HepG2 (cell line): ENCODE measurements at regions not wholly inside any gene's neighbourhood (a gene's known extent, or its start where the extent isn't known, plus 50 kb on each side); places are given as distances from the start of the nearest gene placed in this dataset.

Experiments
- ATAC-seq: fragments of 200-7000 bp; cut with Tn5 transposase; 3 replicates; pipeline ENCODE4 v1.9.1; 2020; ENCODE audit warnings: mild to moderate bottlenecking, moderate library complexity
- BruUV-seq: library from RNA; stranded (reverse); fragments of 400-500 nt; replicated peaks from 2 replicates; lab custom pipeline; 2021; lab: Mats Ljungman, UMichigan
- CTCF ChIA-PET: fragments of 300-600 bp; formaldehyde crosslinking; extraction: SDS; loops from one replicate; lab custom pipeline; 2021; ENCODE audit warnings: low total read pairs, inconsistent platforms, low intra/inter-chr PET ratio; lab: Yijun Ruan, JAX
- POLR2A ChIA-PET: fragments of 350-600 bp; sonication (Branson Sonifier 250); formaldehyde crosslinking; loops from one replicate; lab custom pipeline; 2020; ENCODE audit warnings: antibody characterized with exemption, inconsistent platforms; lab: Yijun Ruan, JAX
- DNase-seq: peaks from one replicate; pipeline ENCODE4 v3.0.0-alpha.2; 2015; ENCODE audit warnings: low spot score
- FAIRE-seq: peaks from 3 replicates; lab custom pipeline; 2011; peaks lifted over from hg19 to GRCh38; lab: Jason Lieb, UNC
- H2AFZ ChIP-seq: one replicate; pipeline ENCODE4 v1.6.1; 2011; ENCODE audit warnings: low read length, inconsistent platforms
- H3K27ac ChIP-seq: fragments of 300-600 bp; 3 replicates; pipeline ENCODE4 v1.8.0; 2011; ENCODE audit warnings: mixed run types, mild to moderate bottlenecking, mixed read lengths, low read length, inconsistent platforms; ENCODE audit not compliant: insufficient read depth; ENCODE audit errors: extremely low read length
- H3K27me3 ChIP-seq, 2 experiments: fragments of 200-600 bp in 1 of 2; 2 replicates in 1 of 2; 3 replicates in 1 of 2; pipeline versions ENCODE4 v1.6.0 to v1.8.0; 2011; ENCODE audit warnings: low read length in 2 of 2, mild to moderate bottlenecking in 2 of 2, moderate library complexity in 2 of 2, inconsistent platforms in 1 of 2; ENCODE audit not compliant: insufficient read depth in 2 of 2, control insufficient read depth in 1 of 2
- H3K36me3 ChIP-seq, 2 experiments: fragments of 200-600 bp in 1 of 2; replicated peaks in 1 of 2; 2 replicates in 1 of 2; 3 replicates in 1 of 2; pipeline versions ENCODE4 v1.5.1 to v1.8.0; 2011; ENCODE audit warnings: low read length in 2 of 2, inconsistent platforms in 1 of 2; ENCODE audit not compliant: insufficient read depth in 2 of 2, control insufficient read depth in 1 of 2
- H3K4me1 ChIP-seq: 2 replicates; pipeline ENCODE4 v1.5.1; 2012; ENCODE audit warnings: low read length, inconsistent platforms; ENCODE audit not compliant: insufficient read depth
- H3K4me2 ChIP-seq: 2 replicates; pipeline ENCODE4 v1.6.0; 2011; ENCODE audit warnings: low read depth, low read length, inconsistent platforms
- H3K4me3 ChIP-seq, 3 experiments: fragments of 200-600 bp in 1 of 3; sonication (generic), shearing (Covaris generic) in 1 of 3; replicated peaks in 1 of 3; 2 replicates each; pipeline ENCODE4 v1.5.1; 2011 to 2016; ENCODE audit warnings: low read length in 3 of 3, inconsistent platforms in 2 of 3, low read depth in 2 of 3, mild to moderate bottlenecking in 2 of 3, control low read depth in 1 of 3, mixed read lengths in 1 of 3; ENCODE audit not compliant: insufficient read depth in 1 of 3
- H3K79me2 ChIP-seq: one replicate; pipeline ENCODE4 v1.6.1; 2011; ENCODE audit warnings: low read length, inconsistent platforms; ENCODE audit not compliant: insufficient read depth
- H3K9ac ChIP-seq: 2 replicates; pipeline ENCODE4 v1.6.0; 2011; ENCODE audit warnings: mild to moderate bottlenecking, low read depth, low read length, inconsistent platforms; ENCODE audit not compliant: insufficient read depth
- H3K9me3 ChIP-seq: 2 replicates; pipeline ENCODE4 v1.5.1; 2012; ENCODE audit warnings: mild to moderate bottlenecking, low read length
- H4K20me1 ChIP-seq: 2 replicates; pipeline ENCODE4 v1.6.0; 2011; ENCODE audit warnings: inconsistent platforms, mild to moderate bottlenecking, low read length, moderate library complexity; ENCODE audit not compliant: insufficient read depth
- ATF7 ChIP-seq, 2 experiments: fragments of 450-650 bp in 1 of 2; sonication (generic) in 1 of 2; formaldehyde crosslinking in 1 of 2; IDR thresholded peaks; 2 replicates each; pipeline versions ENCODE4 v1.4.0 to v1.6.1; 2016 to 2020; ENCODE audit warnings: antibody characterized with exemption in 1 of 2, mild to moderate bottlenecking in 1 of 2, missing genetic modification reagents in 1 of 2
- BRD4 ChIP-seq: sonication (generic); formaldehyde crosslinking; IDR thresholded peaks from 2 replicates; pipeline ENCODE4 v1.4.0; 2020; ENCODE audit warnings: missing genetic modification reagents
- CHD4 ChIP-seq: fragments of 200-600 bp; sonication (generic); IDR thresholded peaks from 2 replicates; pipeline ENCODE4 v1.7.0; 2017; ENCODE audit warnings: mild to moderate bottlenecking, low read length, borderline replicate concordance
- MLLT10 ChIP-seq: sonication (generic); formaldehyde crosslinking; IDR thresholded peaks from 2 replicates; pipeline ENCODE4 v1.4.0; 2020; ENCODE audit warnings: missing genetic modification reagents
- PLRG1 ChIP-seq: fragments of 450-650 bp; conservative IDR thresholded peaks from 2 replicates; pipeline ENCODE4 v1.6.1; 2016
- PPARG ChIP-seq: conservative IDR thresholded peaks from 2 replicates; pipeline ENCODE4 v1.6.1; 2016; ENCODE audit warnings: missing biosample characterization, missing genetic modification reagents
- RNF2 ChIP-seq: fragments of 450-650 bp; conservative IDR thresholded peaks from 2 replicates; pipeline ENCODE4 v1.6.1; 2016; ENCODE audit warnings: low read depth
- SP5 ChIP-seq: IDR thresholded peaks from 2 replicates; pipeline ENCODE4 v1.6.1; 2016; ENCODE audit warnings: low read depth, borderline replicate concordance
- WIZ ChIP-seq: sonication (generic); formaldehyde crosslinking; IDR thresholded peaks from 2 replicates; pipeline ENCODE4 v1.5.1; 2020; ENCODE audit warnings: mild to moderate bottlenecking, missing genetic modification reagents
- ZFX ChIP-seq: sonication (generic); formaldehyde crosslinking; IDR thresholded peaks from 2 replicates; pipeline ENCODE4 v1.4.0; 2020; ENCODE audit warnings: mild to moderate bottlenecking, low read depth, missing genetic modification reagents, moderate library complexity
- ZNF556 ChIP-seq: sonication (generic); formaldehyde crosslinking; IDR thresholded peaks from 2 replicates; pipeline ENCODE4 v1.4.0; 2020; ENCODE audit warnings: mild to moderate bottlenecking, missing genetic modification reagents, borderline replicate concordance
- ZNF619 ChIP-seq: sonication (generic); formaldehyde crosslinking; IDR thresholded peaks from 2 replicates; pipeline ENCODE4 v1.4.0; 2020; ENCODE audit warnings: mild to moderate bottlenecking, missing genetic modification reagents
- ZNF784 ChIP-seq: sonication (generic); formaldehyde crosslinking; IDR thresholded peaks from 2 replicates; pipeline ENCODE4 v1.5.1; 2020; ENCODE audit warnings: missing genetic modification reagents, mild to moderate bottlenecking, borderline replicate concordance
- WGBS: methylation state at CpG from one replicate; pipeline ENCODE4 v1.1.6; 2017; ENCODE audit warnings: low lambda C conversion rate; 5-methylcytosine and 5-hydroxymethylcytosine counted together
- in situ Hi-C: cut with HindIII; loops from 2 replicates; pipeline ENCODE4 v1.10.0; 2017; ENCODE audit warnings: low pct_unique_long_range_greater_than_20kb; ENCODE audit not compliant: extremely low pct_ligation_motif_present
- intact Hi-C: fragments of 100-400 bp; cut with micrococcal nuclease; formaldehyde crosslinking; loops from one replicate; pipeline ENCODE4 v1.10.0; 2022; ENCODE audit not compliant: unreplicated experiment
- TF ChIP-seq, protein P1 (sequence below): sonication (generic); formaldehyde crosslinking; IDR thresholded peaks from 2 replicates; pipeline ENCODE4 v1.5.0; 2020; ENCODE audit warnings: missing genetic modification reagents

DNA sequence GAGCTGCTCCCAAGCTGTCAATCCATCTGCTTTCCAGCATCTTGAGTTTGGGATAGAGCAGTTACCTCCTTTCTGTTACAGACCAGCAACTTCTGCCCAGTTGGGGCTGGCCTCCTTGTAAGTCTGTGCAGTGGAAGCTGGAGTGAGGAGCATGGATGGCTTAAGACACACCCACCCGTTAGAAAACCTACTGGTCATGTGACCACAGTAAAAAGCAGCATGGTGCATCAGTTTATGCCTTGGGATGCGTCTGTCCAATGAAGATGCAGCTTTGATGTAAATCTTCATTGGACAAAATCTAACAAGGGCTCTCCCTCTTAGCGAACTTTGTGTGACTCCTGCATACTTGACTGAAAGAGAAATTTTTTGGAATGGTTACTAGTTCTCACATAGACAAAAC lies 453.5 kb downstream of the TYW1 start:
- no peaks in the 10 kb centered on the region for H4K20me1 ChIP-seq
- no TSS peak for BruUV-seq
- H2AFZ ChIP-seq = no peak overlapping the region
- FAIRE-seq = no peak
- H3K79me2 ChIP-seq = no peaks in the 10 kb centered on the region
- ChIA-PET POLR2A (no interaction called here), CTCF (no interaction called here)
- no peak for ATAC-seq
- H3K4me2 ChIP-seq = no peak overlapping the region
- no peak for DNase-seq
- no peak overlapping the region for H3K27ac ChIP-seq
- 46% methylated on average over 3 of the region's 3 CpGs for WGBS
- intact Hi-C loops (no loop called here), in situ Hi-C loops (no loop called here)
- H3K36me3 ChIP-seq = no peaks in the 10 kb centered on the region
- peaks cover 4% of the 10 kb centered on the region in 2 experiments; a peak in 2 of 5 replicates for H3K27me3 ChIP-seq
- TF ChIP-seq PPARG (CRISPR knock-in tag) = no peak
- TF ChIP-seq, protein P1, sequence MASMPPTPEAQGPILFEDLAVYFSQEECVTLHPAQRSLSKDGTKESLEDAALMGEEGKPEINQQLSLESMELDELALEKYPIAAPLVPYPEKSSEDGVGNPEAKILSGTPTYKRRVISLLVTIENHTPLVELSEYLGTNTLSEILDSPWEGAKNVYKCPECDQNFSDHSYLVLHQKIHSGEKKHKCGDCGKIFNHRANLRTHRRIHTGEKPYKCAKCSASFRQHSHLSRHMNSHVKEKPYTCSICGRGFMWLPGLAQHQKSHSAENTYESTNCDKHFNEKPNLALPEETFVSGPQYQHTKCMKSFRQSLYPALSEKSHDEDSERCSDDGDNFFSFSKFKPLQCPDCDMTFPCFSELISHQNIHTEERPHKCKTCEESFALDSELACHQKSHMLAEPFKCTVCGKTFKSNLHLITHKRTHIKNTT (CRISPR knock-in tag) = no peak
- TF ChIP-seq PLRG1 = no peak
- no peak for TF ChIP-seq RNF2
- TF ChIP-seq ZNF556 (CRISPR knock-in tag) = no peak
- no peak for TF ChIP-seq ZFX (CRISPR knock-in tag)
- TF ChIP-seq SP5 (CRISPR knock-in tag) = no peak
- no peak for TF ChIP-seq ATF7 (IDR thresholded peaks at IDR 0.05)
- no peak for TF ChIP-seq ATF7 (CRISPR knock-in tag; IDR thresholded peaks at IDR 0.05)
- no peak for TF ChIP-seq ZNF784 (CRISPR knock-in tag)
- no peak for TF ChIP-seq BRD4 (CRISPR knock-in tag)
- TF ChIP-seq ZNF619 (CRISPR knock-in tag) = no peak
- no peak for TF ChIP-seq MLLT10 (CRISPR knock-in tag)
- no peak for TF ChIP-seq CHD4
- no peak for TF ChIP-seq WIZ
- H3K4me3 ChIP-seq = no peak overlapping the region
- H3K9me3 ChIP-seq = no peaks in the 10 kb centered on the region
- H3K9ac ChIP-seq = no peak overlapping the region
- H3K4me1 ChIP-seq = no peaks in the 10 kb centered on the region
